ENCODE measurements at regions not wholly inside any gene's neighbourhood (a gene's known extent, or its start where the extent isn't known, plus 50 kb on each side); places are given as distances from the start of the nearest gene placed in this dataset.

GRCh38 chr10:111926286-111926685 is 257.3 kb downstream of the GPAM start:
- Histone ChIP-seq H3K27me3 (replicated peaks in 1 of 2; ENCODE audit: control insufficient read depth in 2 of 2, insufficient read depth in 2 of 2, low read length in 1 of 2) (no peaks in the 10 kb centered on the region), H3K9ac (ENCODE audit: control insufficient read depth, insufficient read depth, low read length) (no peak overlapping the region), H3K4me1 (ENCODE audit: control insufficient read depth, insufficient read depth, low read length) (no peaks in the 10 kb centered on the region), H4K20me1 (ENCODE audit: control insufficient read depth, insufficient read depth) (no peaks in the 10 kb centered on the region), H3K4me3 (no peak overlapping the region), H3K36me3 (ENCODE audit: control insufficient read depth in 2 of 2, insufficient read depth in 2 of 2, low read length in 1 of 2) (no peaks in the 10 kb centered on the region), H3K9me3 (replicated peaks; ENCODE audit: control insufficient read depth, insufficient read depth, low read length) (no peaks in the 10 kb centered on the region), H3K4me2 (ENCODE audit: control insufficient read depth, insufficient read depth) (no peak overlapping the region), H2AFZ (ENCODE audit: control insufficient read depth, low read depth, low read length) (no peak overlapping the region), H3K27ac (ENCODE audit: control insufficient read depth, insufficient read depth) (no peak overlapping the region), H3K79me2 (ENCODE audit: control insufficient read depth, insufficient read depth, low read length) (no peaks in the 10 kb centered on the region)
- ChIA-PET RAD21 (ENCODE audit: unreplicated experiment) (no interaction called here), SMC1A (ENCODE audit: uncharacterized antibody, unreplicated experiment) (no interaction called here), POLR2A (no interaction called here), CTCF (no interaction called here)
- no peak for ATAC-seq
- no peak for FAIRE-seq
- in situ Hi-C loops (cut with MboI) = no loop called here
- WGBS (ENCODE audit: insufficient coverage, insufficient replicate concordance, low lambda C conversion rate, missing lambda C conversion rate) = 27% methylated on average over 6 of the region's 6 CpGs
- no peak for DNase-seq (ENCODE audit: low read depth, low spot score)
- TF ChIP-seq EED (IDR thresholded peaks at IDR 0.05; ENCODE audit: low read depth) = no peak
- intact Hi-C loops (cut with micrococcal nuclease; ENCODE audit: unreplicated experiment) = no loop called here
- no TSS peak for BruUV-seq (replicated peaks)

- BruUV-seq (replicated peaks) = no TSS peak
- Histone ChIP-seq H3K4me2 (ENCODE audit: control insufficient read depth, insufficient read depth) (no peak overlapping the region), H3K27me3 (replicated peaks in 1 of 2; ENCODE audit: control insufficient read depth in 2 of 2, insufficient read depth in 2 of 2, low read length in 1 of 2) (no peaks in the 10 kb centered on the region; a peak in 1 of 4 replicates), H3K9me3 (replicated peaks; ENCODE audit: control insufficient read depth, insufficient read depth, low read length) (no peaks in the 10 kb centered on the region), H4K20me1 (ENCODE audit: control insufficient read depth, insufficient read depth) (no peaks in the 10 kb centered on the region), H2AFZ (ENCODE audit: control insufficient read depth, low read depth, low read length) (no peak overlapping the region), H3K9ac (ENCODE audit: control insufficient read depth, insufficient read depth, low read length) (no peak overlapping the region), H3K79me2 (ENCODE audit: control insufficient read depth, insufficient read depth, low read length) (no peaks in the 10 kb centered on the region), H3K4me1 (ENCODE audit: control insufficient read depth, insufficient read depth, low read length) (no peaks in the 10 kb centered on the region), H3K4me3 (no peak overlapping the region), H3K36me3 (ENCODE audit: control insufficient read depth in 2 of 2, insufficient read depth in 2 of 2, low read length in 1 of 2) (no peaks in the 10 kb centered on the region), H3K27ac (ENCODE audit: control insufficient read depth, insufficient read depth) (no peak overlapping the region)
- ChIA-PET RAD21 (ENCODE audit: unreplicated experiment) (no interaction called here), CTCF (interaction anchor here (1.3 to 1.7 kb wide), 2 partner anchors 13 to 202 kb away, joined by 3 to 5 read pairs; no protein-coding TSS in a partner anchor), SMC1A (ENCODE audit: uncharacterized antibody, unreplicated experiment) (no interaction called here), POLR2A (no interaction called here)
- FAIRE-seq (no peak), DNase-seq (ENCODE audit: low read depth, low spot score) (no peak), ATAC-seq (no peak)
- in situ Hi-C loops (cut with MboI) (no loop called here), intact Hi-C loops (cut with micrococcal nuclease; ENCODE audit: unreplicated experiment) (no loop called here)
- 24% methylated on average over 5 of the region's 5 CpGs for WGBS (ENCODE audit: insufficient coverage, insufficient replicate concordance, low lambda C conversion rate, missing lambda C conversion rate)
- TF ChIP-seq IKZF1 (conservative IDR thresholded peaks at IDR 0.05) (no peak), ZBTB4 (CRISPR knock-in tag; IDR thresholded peaks at IDR 0.05) (no peak), SUZ12 (IDR thresholded peaks at IDR 0.05; ENCODE audit: unreplicated experiment) (no peak), ZZZ3 (IDR thresholded peaks at IDR 0.05; ENCODE audit: control insufficient read depth, insufficient read length, low read depth) (no peak), MEF2B (IDR thresholded peaks at IDR 0.05; ENCODE audit: partially characterized antibody, poor library complexity, severe bottlenecking) (no peak), PAX8 (IDR thresholded peaks at IDR 0.05) (no peak), PAX5 (IDR thresholded peaks at IDR 0.05; ENCODE audit: borderline replicate concordance, low read depth, low read length) (no peak), CHD2 (IDR thresholded peaks at IDR 0.05; ENCODE audit: borderline replicate concordance, low read depth, low read length) (no peak), CBX3 (IDR thresholded peaks at IDR 0.05; ENCODE audit: borderline replicate concordance, low read depth) (no peak), DPF2 (IDR thresholded peaks at IDR 0.05) (no peak), HDAC2 (IDR thresholded peaks at IDR 0.05) (no peak)
- TF ChIP-seq, protein P1, sequence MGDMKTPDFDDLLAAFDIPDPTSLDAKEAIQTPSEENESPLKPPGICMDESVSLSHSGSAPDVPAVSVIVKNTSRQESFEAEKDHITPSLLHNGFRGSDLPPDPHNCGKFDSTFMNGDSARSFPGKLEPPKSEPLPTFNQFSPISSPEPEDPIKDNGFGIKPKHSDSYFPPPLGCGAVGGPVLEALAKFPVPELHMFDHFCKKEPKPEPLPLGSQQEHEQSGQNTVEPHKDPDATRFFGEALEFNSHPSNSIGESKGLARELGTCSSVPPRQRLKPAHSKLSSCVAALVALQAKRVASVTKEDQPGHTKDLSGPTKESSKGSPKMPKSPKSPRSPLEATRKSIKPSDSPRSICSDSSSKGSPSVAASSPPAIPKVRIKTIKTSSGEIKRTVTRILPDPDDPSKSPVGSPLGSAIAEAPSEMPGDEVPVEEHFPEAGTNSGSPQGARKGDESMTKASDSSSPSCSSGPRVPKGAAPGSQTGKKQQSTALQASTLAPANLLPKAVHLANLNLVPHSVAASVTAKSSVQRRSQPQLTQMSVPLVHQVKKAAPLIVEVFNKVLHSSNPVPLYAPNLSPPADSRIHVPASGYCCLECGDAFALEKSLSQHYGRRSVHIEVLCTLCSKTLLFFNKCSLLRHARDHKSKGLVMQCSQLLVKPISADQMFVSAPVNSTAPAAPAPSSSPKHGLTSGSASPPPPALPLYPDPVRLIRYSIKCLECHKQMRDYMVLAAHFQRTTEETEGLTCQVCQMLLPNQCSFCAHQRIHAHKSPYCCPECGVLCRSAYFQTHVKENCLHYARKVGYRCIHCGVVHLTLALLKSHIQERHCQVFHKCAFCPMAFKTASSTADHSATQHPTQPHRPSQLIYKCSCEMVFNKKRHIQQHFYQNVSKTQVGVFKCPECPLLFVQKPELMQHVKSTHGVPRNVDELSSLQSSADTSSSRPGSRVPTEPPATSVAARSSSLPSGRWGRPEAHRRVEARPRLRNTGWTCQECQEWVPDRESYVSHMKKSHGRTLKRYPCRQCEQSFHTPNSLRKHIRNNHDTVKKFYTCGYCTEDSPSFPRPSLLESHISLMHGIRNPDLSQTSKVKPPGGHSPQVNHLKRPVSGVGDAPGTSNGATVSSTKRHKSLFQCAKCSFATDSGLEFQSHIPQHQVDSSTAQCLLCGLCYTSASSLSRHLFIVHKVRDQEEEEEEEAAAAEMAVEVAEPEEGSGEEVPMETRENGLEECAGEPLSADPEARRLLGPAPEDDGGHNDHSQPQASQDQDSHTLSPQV (IDR thresholded peaks at IDR 0.05) = no peak
Observed at GRCh38 chr10:111933937-111934336, 249.6 kb downstream of the GPAM start.
